H9 (cell line): ENCODE measurements at regions not wholly inside any gene's neighbourhood (a gene's known extent, or its start where the extent isn't known, plus 50 kb on each side); places are given as distances from the start of the nearest gene placed in this dataset.

ENCODE experiments used
- DNase-seq: peaks from one replicate; pipeline ENCODE4 v3.0.0-alpha.2; 2017
- H2AFZ ChIP-seq: one replicate; pipeline ENCODE4 v1.6.1; 2013; ENCODE audit warnings: mild to moderate bottlenecking, low read length, control low read depth, moderate library complexity
- H2AK5ac ChIP-seq: 2 replicates; pipeline ENCODE4 v1.6.1; 2013; ENCODE audit warnings: low read length, control low read depth, mixed read lengths; ENCODE audit not compliant: insufficient read length
- H2BK120ac ChIP-seq: one replicate; pipeline ENCODE4 v1.6.1; 2013; ENCODE audit warnings: low read depth, mild to moderate bottlenecking, low read length, control low read depth, inconsistent platforms; ENCODE audit not compliant: poor library complexity, severe bottlenecking
- H2BK12ac ChIP-seq: 2 replicates; pipeline ENCODE4 v1.6.1; 2013; ENCODE audit warnings: low read length, control low read depth, mixed read lengths, low read depth; ENCODE audit not compliant: insufficient read length
- H2BK15ac ChIP-seq: 2 replicates; pipeline ENCODE4 v1.6.1; 2013; ENCODE audit warnings: low read depth, low read length, control low read depth
- H2BK20ac ChIP-seq: one replicate; pipeline ENCODE4 v1.6.1; 2013; ENCODE audit warnings: low read depth, mild to moderate bottlenecking, low read length, control low read depth, inconsistent platforms; ENCODE audit not compliant: poor library complexity, severe bottlenecking
- H2BK5ac ChIP-seq: 2 replicates; pipeline ENCODE4 v1.6.1; 2013; ENCODE audit warnings: low read length, control low read depth, mixed read lengths; ENCODE audit not compliant: insufficient read length
- H3K14ac ChIP-seq: 2 replicates; pipeline ENCODE4 v1.6.1; 2013; ENCODE audit warnings: low read length, control low read depth; ENCODE audit not compliant: insufficient read depth
- H3K18ac ChIP-seq: 2 replicates; pipeline ENCODE4 v1.6.1; 2013; ENCODE audit warnings: low read depth, mild to moderate bottlenecking, mixed read lengths, low read length, control low read depth; ENCODE audit not compliant: insufficient read length
- H3K23ac ChIP-seq: 2 replicates; pipeline ENCODE4 v1.6.1; 2013; ENCODE audit warnings: low read length, control low read depth, mixed read lengths, low read depth; ENCODE audit not compliant: insufficient read length
- H3K23me2 ChIP-seq: 2 replicates; pipeline ENCODE4 v1.6.1; 2013; ENCODE audit warnings: low read depth, mild to moderate bottlenecking, mixed read lengths, low read length, control low read depth; ENCODE audit not compliant: insufficient read length, poor library complexity, severe bottlenecking
- H3K27ac ChIP-seq: 2 replicates; pipeline ENCODE4 v1.5.1; 2013; ENCODE audit warnings: low read length, control low read depth, mixed read lengths, low read depth; ENCODE audit not compliant: insufficient read length
- H3K27me3 ChIP-seq: 2 replicates; pipeline ENCODE4 v1.6.1; 2013; ENCODE audit warnings: low read length, control low read depth, inconsistent platforms; ENCODE audit not compliant: insufficient read depth
- H3K4ac ChIP-seq: 2 replicates; pipeline ENCODE4 v1.6.1; 2013; ENCODE audit warnings: low read depth, mild to moderate bottlenecking, control low read depth, inconsistent platforms, low read length, moderate library complexity
- H3K4me1 ChIP-seq: 2 replicates; pipeline ENCODE4 v1.6.1; 2013; ENCODE audit warnings: low read length, control low read depth, inconsistent platforms; ENCODE audit not compliant: insufficient read depth
- H3K4me2 ChIP-seq: 2 replicates; pipeline ENCODE4 v1.6.1; 2013; ENCODE audit warnings: low read length, control low read depth, mixed read lengths; ENCODE audit not compliant: insufficient read length, insufficient read depth
- H3K56ac ChIP-seq: 2 replicates; pipeline ENCODE4 v1.6.1; 2013; ENCODE audit warnings: low read depth, mild to moderate bottlenecking, mixed read lengths, low read length, control low read depth; ENCODE audit not compliant: insufficient read length
- H3K79me1 ChIP-seq: 2 replicates; pipeline ENCODE4 v1.6.1; 2013; ENCODE audit warnings: low read depth, mild to moderate bottlenecking, moderate library complexity, low read length, control low read depth, inconsistent platforms; ENCODE audit not compliant: insufficient read depth, poor library complexity, severe bottlenecking
- H3K79me2 ChIP-seq: 2 replicates; pipeline ENCODE4 v1.6.1; 2013; ENCODE audit warnings: low read length, control low read depth, inconsistent platforms; ENCODE audit not compliant: insufficient read depth
- H3K9ac ChIP-seq: 2 replicates; pipeline ENCODE4 v1.6.1; 2013; ENCODE audit warnings: low read length, control low read depth, mixed read lengths; ENCODE audit not compliant: insufficient read length; ENCODE audit errors: extremely low read depth
- H3K9me3 ChIP-seq: one replicate; pipeline ENCODE4 v1.6.1; 2013; ENCODE audit warnings: low read depth, low read length, inconsistent platforms; ENCODE audit not compliant: control insufficient read depth
- H3T11ph ChIP-seq: one replicate; pipeline ENCODE4 v1.6.1; 2013; ENCODE audit warnings: mild to moderate bottlenecking, low read length, control low read depth, inconsistent platforms
- H4K20me1 ChIP-seq: one replicate; pipeline ENCODE4 v1.6.1; 2013; ENCODE audit not compliant: control insufficient read depth, insufficient read length, insufficient read depth
- H4K5ac ChIP-seq: 2 replicates; pipeline ENCODE4 v1.6.1; 2013; ENCODE audit warnings: low read depth, mild to moderate bottlenecking, mixed read lengths, low read length, control low read depth; ENCODE audit not compliant: insufficient read length
- H4K8ac ChIP-seq: replicated peaks from 2 replicates; pipeline ENCODE4 v1.6.1; 2013; ENCODE audit warnings: low read length, control low read depth, mixed read lengths, low read depth; ENCODE audit not compliant: insufficient read length
- H4K91ac ChIP-seq: 2 replicates; pipeline ENCODE4 v1.6.1; 2013; ENCODE audit warnings: low read depth, mild to moderate bottlenecking, moderate library complexity, mixed read lengths, low read length, control low read depth; ENCODE audit not compliant: insufficient read length
- H3K27ac Mint-ChIP-seq, 3 experiments: 2 replicates in 2 of 3; 3 replicates in 1 of 3; pipeline ENCODE4 v1.8.0; 2020 to 2021; ENCODE audit warnings: mixed read lengths in 3 of 3, mild to moderate bottlenecking in 1 of 3, moderate library complexity in 1 of 3
- H3K27me3 Mint-ChIP-seq: 2 replicates; pipeline ENCODE4 v1.8.0; 2021; ENCODE audit warnings: low read depth, mild to moderate bottlenecking, moderate library complexity, mixed read lengths
- H3K36me3 Mint-ChIP-seq, 3 experiments: 2 replicates in 2 of 3; 3 replicates in 1 of 3; pipeline ENCODE4 v1.8.0; 2020 to 2021; ENCODE audit warnings: low read depth in 3 of 3, mixed read lengths in 3 of 3; ENCODE audit not compliant: insufficient read depth in 1 of 3
- H3K4me1 Mint-ChIP-seq, 2 experiments: 2 replicates each; pipeline ENCODE4 v1.8.0; 2020; ENCODE audit warnings: mixed read lengths in 2 of 2
- H3K4me3 Mint-ChIP-seq, 2 experiments: 2 replicates in 1 of 2; 3 replicates in 1 of 2; pipeline ENCODE4 v1.8.0; 2020 to 2021; ENCODE audit warnings: mild to moderate bottlenecking in 2 of 2, mixed read lengths in 2 of 2, moderate library complexity in 1 of 2
- H3K9me3 Mint-ChIP-seq, 2 experiments: 2 replicates in 1 of 2; 3 replicates in 1 of 2; pipeline ENCODE4 v1.8.0; 2020; ENCODE audit warnings: mild to moderate bottlenecking in 2 of 2, mixed read lengths in 2 of 2, moderate library complexity in 1 of 2
- WGBS: extraction: QIAGEN DNeasy Blood & Tissue Kit; methylation state at CpG from one replicate; pipeline ENCODE4 v1.1.7; 2013; ENCODE audit warnings: missing lambda C conversion rate, low lambda C conversion rate, mixed read lengths; ENCODE audit not compliant: insufficient read length; ENCODE audit errors: extremely low coverage; 5-methylcytosine and 5-hydroxymethylcytosine counted together
- TF ChIP-seq, protein P1 (sequence below): fragments of 200-600 bp; sonication (generic); conservative IDR thresholded peaks from 3 replicates; pipeline ENCODE4 v1.8.0; 2021; ENCODE audit warnings: antibody characterized with exemption, mild to moderate bottlenecking

DNA sequence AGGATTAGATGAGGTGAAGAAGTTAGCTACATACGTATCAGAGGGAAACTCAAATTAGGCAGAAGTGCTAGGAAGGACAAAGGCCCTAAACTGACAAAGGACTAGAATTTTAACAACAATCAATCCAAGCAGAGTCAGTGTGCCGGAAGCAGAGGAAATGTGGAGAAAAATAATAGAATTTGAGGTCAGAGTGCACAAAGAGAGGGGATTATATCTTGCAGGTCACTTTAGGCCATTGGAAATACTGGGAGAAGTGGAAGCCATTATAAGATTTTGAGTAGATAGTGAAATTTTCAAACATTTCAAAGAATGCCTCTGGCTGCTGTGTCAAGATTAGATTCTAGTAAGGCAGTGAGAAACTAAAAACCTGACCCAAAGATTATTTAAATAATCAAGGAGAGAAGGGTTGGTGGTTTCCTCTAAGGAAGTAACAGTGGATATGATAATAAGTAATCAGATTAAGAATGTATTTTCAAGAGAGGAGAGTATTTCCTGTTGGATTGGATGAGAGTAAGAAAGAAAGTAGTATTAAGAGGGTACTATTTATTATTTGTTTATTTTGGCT lies 889.2 kb upstream of the NCAM2 start:
- Histone ChIP-seq H2AK5ac (no peak overlapping the region), H3K9ac (no peak overlapping the region), H4K8ac (no peak overlapping the region), H3K14ac (no peak overlapping the region), H2AFZ (no peak overlapping the region), H2BK20ac (no peak overlapping the region), H3K4me2 (no peak overlapping the region), H2BK12ac (no peak overlapping the region), H2BK120ac (no peak overlapping the region), H3K4ac (no peak overlapping the region), H3K27ac (no peak overlapping the region), H3K56ac (no peak overlapping the region), H3K79me2 (no peaks in the 10 kb centered on the region), H4K91ac (no peak overlapping the region), H3K23me2 (no peaks in the 10 kb centered on the region), H4K20me1 (no peaks in the 10 kb centered on the region), H3K79me1 (no peaks in the 10 kb centered on the region), H3K4me1 (no peaks in the 10 kb centered on the region; the same call in 1 of the 2 replicates), H3T11ph (no peak overlapping the region), H3K27me3 (no peaks in the 10 kb centered on the region), H2BK15ac (no peak overlapping the region), H3K9me3 (no peaks in the 10 kb centered on the region), H3K23ac (no peak overlapping the region), H2BK5ac (no peak overlapping the region), H3K18ac (no peak overlapping the region), H4K5ac (no peak overlapping the region)
- peak overlapping the region in 2 of 3 experiments; percentile 45 to 56; a peak in 4 of 7 replicates for H3K27ac Mint-ChIP-seq
- no CpG with 5 or more reads among the region's 2 CpGs for WGBS
- H3K4me3 Mint-ChIP-seq = no peak overlapping the region
- H3K4me1 Mint-ChIP-seq = peaks cover 9 to 14% of the 10 kb centered on the region in 2 experiments
- no peaks in the 10 kb centered on the region for H3K27me3 Mint-ChIP-seq
- DNase-seq = no peak
- H3K36me3 Mint-ChIP-seq = peaks cover 0 to 2% (median 0%) of the 10 kb centered on the region in 3 experiments; a peak in 2 of 7 replicates
- H3K9me3 Mint-ChIP-seq = peaks cover under 1 to 2% of the 10 kb centered on the region in 2 experiments; a peak in 1 of 5 replicates
- TF ChIP-seq, protein P1, sequence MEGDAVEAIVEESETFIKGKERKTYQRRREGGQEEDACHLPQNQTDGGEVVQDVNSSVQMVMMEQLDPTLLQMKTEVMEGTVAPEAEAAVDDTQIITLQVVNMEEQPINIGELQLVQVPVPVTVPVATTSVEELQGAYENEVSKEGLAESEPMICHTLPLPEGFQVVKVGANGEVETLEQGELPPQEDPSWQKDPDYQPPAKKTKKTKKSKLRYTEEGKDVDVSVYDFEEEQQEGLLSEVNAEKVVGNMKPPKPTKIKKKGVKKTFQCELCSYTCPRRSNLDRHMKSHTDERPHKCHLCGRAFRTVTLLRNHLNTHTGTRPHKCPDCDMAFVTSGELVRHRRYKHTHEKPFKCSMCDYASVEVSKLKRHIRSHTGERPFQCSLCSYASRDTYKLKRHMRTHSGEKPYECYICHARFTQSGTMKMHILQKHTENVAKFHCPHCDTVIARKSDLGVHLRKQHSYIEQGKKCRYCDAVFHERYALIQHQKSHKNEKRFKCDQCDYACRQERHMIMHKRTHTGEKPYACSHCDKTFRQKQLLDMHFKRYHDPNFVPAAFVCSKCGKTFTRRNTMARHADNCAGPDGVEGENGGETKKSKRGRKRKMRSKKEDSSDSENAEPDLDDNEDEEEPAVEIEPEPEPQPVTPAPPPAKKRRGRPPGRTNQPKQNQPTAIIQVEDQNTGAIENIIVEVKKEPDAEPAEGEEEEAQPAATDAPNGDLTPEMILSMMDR = no peak
